Heart left ventricle (tissue), 13 donors: ENCODE measurements at regions not wholly inside any gene's neighbourhood (a gene's known extent, or its start where the extent isn't known, plus 50 kb on each side); places are given as distances from the start of the nearest gene placed in this dataset.

ENCODE experiments used
- CTCF ChIP-seq, 12 donors: fragments of 200-600 bp; sonication (generic) in 4 of 12; IDR thresholded peaks; one replicate each; pipeline versions ENCODE4 v1.5.0 to v1.8.0; 2018 to 2022; ENCODE audit warnings: antibody characterized with exemption in 12 of 12, mild to moderate bottlenecking in 5 of 12
- POLR2A ChIP-seq, 2 donors: fragments of 450-650 bp; IDR thresholded peaks; one replicate each; pipeline ENCODE4 v1.6.1; 2017; ENCODE audit warnings: antibody characterized with exemption in 2 of 2, mild to moderate bottlenecking in 2 of 2, moderate library complexity in 2 of 2
- donor health status: ischemic (EF 13 %, LVEDD 7.1; RV severe dilation, severe dysfunction).
- donor health status: DM: no; HTN: yes; CAD: no.
- donor health status: DM: no; HTN: no; CAD: no.
- donor health status: ischemic (EF 25% LVEDD 6.9; RV normal size, moderate dysfunction).
- donor health status: ischemic (EF 25% LVEDD 5.7; RV mildly dilated, moderate dysfunction).
- donor health status: ischemic (EF 35%, LVEDD 5.7; RV mildly dilated, moderate dysfunction).
- donor health status: nonischemic (EF 11% LVEDD 7.7; RV severe dilation, severe dysfunction).
- donor health status: DM: yes; HTN: yes; CAD: no.
- donor health status: PGD.
- donor health status: ischemic (EF 29% LVEDD 5.4; RV normal size, mild dysfunction).
- donor health status: nonischemic (EF 23%, LVEDD 6.1; RV moderate dilation, normal function).

DNA sequence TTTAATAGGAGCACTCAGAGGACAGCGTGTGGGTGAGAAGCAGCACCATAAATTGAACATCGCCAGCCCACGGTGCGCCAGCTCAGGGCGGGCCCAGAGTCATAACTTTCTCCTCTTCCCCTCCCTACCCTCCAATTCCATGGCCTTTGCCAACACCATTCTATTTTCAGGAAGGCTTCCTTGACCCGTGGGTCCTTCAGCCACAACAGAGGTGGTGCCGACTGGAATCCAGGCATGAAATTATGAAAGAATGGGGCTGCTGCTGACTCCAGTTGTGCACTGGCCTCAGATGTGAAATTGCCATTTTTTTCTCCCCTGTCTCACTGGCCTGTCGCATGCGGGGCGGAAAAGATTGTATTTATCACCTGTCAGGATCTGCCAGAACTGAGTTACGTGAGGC lies 345.9 kb downstream of the MIAT start:
- TF ChIP-seq CTCF (IDR thresholded peaks at IDR 0.05) (no peak), POLR2A (IDR thresholded peaks at IDR 0.05) (no peak)
